Caco-2 (cell line): ENCODE measurements at regions not wholly inside any gene's neighbourhood (a gene's known extent, or its start where the extent isn't known, plus 50 kb on each side); places are given as distances from the start of the nearest gene placed in this dataset.

Experiments
- BruUV-seq: library from RNA; stranded (reverse); fragments of 400-500 nt; replicated peaks from 2 replicates; lab custom pipeline; 2021; lab: Mats Ljungman, UMichigan
- CTCF ChIA-PET: fragments of 300-600 bp; sonication (Branson Sonifier 250); formaldehyde crosslinking; loops from one replicate; lab custom pipeline; 2022; ENCODE audit warnings: antibody characterized with exemption; lab: Charles Lee
- POLR2A ChIA-PET: fragments of 300-600 bp; sonication (Branson Sonifier 250); formaldehyde crosslinking; loops from one replicate; lab custom pipeline; 2022; ENCODE audit warnings: antibody characterized with exemption; lab: Charles Lee
- DNase-seq, 2 experiments: peaks; one replicate each; pipeline versions ENCODE4 v3.0.0 to v3.0.0-alpha.2; 2020 to 2022
- H3K27me3 ChIP-seq: replicated peaks from 2 replicates; pipeline ENCODE4 v1.6.0; 2011; ENCODE audit warnings: low read length; ENCODE audit not compliant: control insufficient read depth, insufficient read depth
- H3K36me3 ChIP-seq: 2 replicates; pipeline ENCODE4 v1.5.1; 2011; ENCODE audit warnings: low read length; ENCODE audit not compliant: control insufficient read depth, insufficient read depth
- H3K4me1 ChIP-seq: fragments of 250-450 bp; sonication (Bioruptor Pico); 2 replicates; pipeline ENCODE4 v1.5.1; 2020; ENCODE audit warnings: mild to moderate bottlenecking
- H3K4me3 ChIP-seq: 2 replicates; pipeline ENCODE4 v1.5.1; 2011; ENCODE audit warnings: low read depth, mild to moderate bottlenecking, control low read depth, low read length
- H3K9me3 ChIP-seq: fragments of 250-450 bp; sonication (Bioruptor Pico); 2 replicates; pipeline ENCODE4 v1.5.1; 2020; ENCODE audit warnings: mild to moderate bottlenecking, moderate library complexity
- H3K27ac Mint-ChIP-seq: one replicate; pipeline ENCODE4 v1.8.0; 2022; ENCODE audit warnings: mixed read lengths; ENCODE audit not compliant: unreplicated experiment
- H3K27me3 Mint-ChIP-seq: one replicate; pipeline ENCODE4 v1.8.0; 2022; ENCODE audit warnings: mixed read lengths; ENCODE audit not compliant: insufficient read depth, unreplicated experiment
- H3K36me3 Mint-ChIP-seq: one replicate; pipeline ENCODE4 v1.8.0; 2022; ENCODE audit warnings: mild to moderate bottlenecking, mixed read lengths; ENCODE audit not compliant: insufficient read depth, unreplicated experiment
- H3K4me1 Mint-ChIP-seq: one replicate; pipeline ENCODE4 v1.8.0; 2022; ENCODE audit warnings: low read depth, mixed read lengths; ENCODE audit not compliant: unreplicated experiment
- H3K4me3 Mint-ChIP-seq: one replicate; pipeline ENCODE4 v1.8.0; 2022; ENCODE audit warnings: mild to moderate bottlenecking, moderate library complexity, mixed read lengths; ENCODE audit not compliant: unreplicated experiment
- H3K9me3 Mint-ChIP-seq: one replicate; pipeline ENCODE4 v1.8.0; 2022; ENCODE audit warnings: mixed read lengths; ENCODE audit not compliant: unreplicated experiment
- CTCF ChIP-seq, 2 experiments: fragments of 200-600 bp in 1 of 2; IDR thresholded peaks; 1 replicate in 1 of 2; 2 replicates in 1 of 2; pipeline versions ENCODE4 v1.5.1 to v1.8.0; 2011 to 2022; ENCODE audit warnings: antibody characterized with exemption in 1 of 2, control low read depth in 1 of 2, inconsistent platforms in 1 of 2, low read depth in 1 of 2, low read length in 1 of 2, mild to moderate bottlenecking in 1 of 2, moderate library complexity in 1 of 2; ENCODE audit not compliant: insufficient read depth in 1 of 2, severe bottlenecking in 1 of 2, unreplicated experiment in 1 of 2
- intact Hi-C: fragments of 100-400 bp; cut with micrococcal nuclease; formaldehyde crosslinking; loops from one replicate; pipeline ENCODE4 v1.10.0; 2022; ENCODE audit not compliant: unreplicated experiment

GRCh38 chr5:14948383-14948782, 76.8 kb upstream of the ANKH start:
- Histone ChIP-seq H3K4me1 (no peaks in the 10 kb centered on the region), H3K36me3 (no peaks in the 10 kb centered on the region), H3K27me3 (no peaks in the 10 kb centered on the region), H3K9me3 (no peaks in the 10 kb centered on the region), H3K4me3 (no peak overlapping the region)
- no peak overlapping the region for H3K4me3 Mint-ChIP-seq
- CTCF ChIA-PET: no interaction called here
- no peak overlapping the region for H3K27ac Mint-ChIP-seq
- H3K4me1 Mint-ChIP-seq: no peaks in the 10 kb centered on the region
- no peaks in the 10 kb centered on the region for H3K9me3 Mint-ChIP-seq
- no peaks in the 10 kb centered on the region for H3K27me3 Mint-ChIP-seq
- no peak for TF ChIP-seq CTCF (IDR thresholded peaks at IDR 0.05; ENCODE audit: insufficient read depth in 1 of 2, low read depth in 1 of 2, low read length in 1 of 2, severe bottlenecking in 1 of 2, unreplicated experiment in 1 of 2)
- intact Hi-C loops: loop anchor here (5.0 kb wide), 1 partner anchor 221 kb away; no protein-coding TSS in a partner anchor
- POLR2A ChIA-PET: no interaction called here
- no TSS peak for BruUV-seq
- no peak for DNase-seq
- H3K36me3 Mint-ChIP-seq: no peaks in the 10 kb centered on the region

DNA sequence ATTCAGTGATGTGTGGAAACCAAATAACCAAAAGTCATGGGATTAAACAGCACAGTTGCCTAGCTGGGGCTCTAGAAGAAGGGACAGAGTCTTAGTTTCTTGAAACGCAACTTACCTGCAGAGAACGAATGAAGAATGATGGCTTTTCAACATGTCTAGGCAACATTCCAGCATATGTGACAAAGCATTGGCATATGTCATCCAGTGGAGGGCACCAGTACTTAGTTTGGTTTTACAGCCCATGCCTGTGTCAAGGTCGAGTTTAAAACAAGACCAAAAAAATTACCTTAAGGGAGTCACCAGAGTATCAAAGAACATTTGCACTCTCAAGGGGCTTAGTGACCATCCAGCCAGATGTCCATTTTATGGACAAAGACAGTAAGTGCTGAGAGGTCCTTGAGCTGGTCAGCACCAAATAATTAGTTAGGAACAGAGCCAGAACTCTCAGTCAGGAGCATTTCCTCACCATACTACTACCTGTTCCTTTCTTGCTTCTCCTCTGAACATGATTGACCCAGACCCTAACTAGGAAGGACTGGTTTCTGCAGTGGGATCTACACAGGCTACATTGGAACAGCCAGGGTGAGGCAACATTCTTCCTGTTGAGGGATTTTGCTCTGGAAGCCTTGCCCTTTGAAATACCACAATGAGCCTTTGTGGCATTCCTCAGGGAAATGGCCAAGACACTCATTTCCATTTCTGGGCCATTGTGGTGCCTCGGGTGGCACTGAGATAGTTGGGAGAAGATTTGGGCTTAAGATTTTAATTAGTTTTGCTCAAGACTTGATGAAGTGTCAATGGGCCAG, 75.4 kb upstream of the ANKH start:
- DNase-seq: peak in 1 of 2 experiments; percentile 43

DNA sequence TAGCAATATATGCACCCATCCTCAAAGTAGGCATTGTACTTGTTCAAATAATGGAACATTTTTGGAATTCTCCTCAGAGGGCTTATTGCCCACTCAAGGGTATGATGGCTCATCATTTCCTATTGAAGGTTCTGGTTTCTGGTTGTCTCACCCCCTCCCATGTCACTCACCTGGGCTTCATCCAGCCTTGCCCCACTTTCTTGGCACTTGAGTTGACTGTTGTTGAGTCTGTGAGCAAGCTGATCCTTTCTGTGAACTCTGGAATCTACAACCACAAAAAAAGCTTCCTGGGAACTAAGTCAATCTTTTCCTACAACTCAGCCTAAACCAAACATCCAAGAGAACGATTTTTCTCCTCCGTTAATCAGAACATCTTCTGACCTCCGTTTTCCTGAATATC, 73.9 kb upstream of the ANKH start:
- CTCF ChIA-PET: no interaction called here

More for the DNA sequence above, 75.4 kb upstream of the ANKH start:
- no peaks in the 10 kb centered on the region for H3K36me3 Mint-ChIP-seq
- no peaks in the 10 kb centered on the region for H3K27me3 Mint-ChIP-seq
- Histone ChIP-seq H3K36me3 (no peaks in the 10 kb centered on the region), H3K9me3 (no peaks in the 10 kb centered on the region), H3K27me3 (no peaks in the 10 kb centered on the region), H3K4me3 (no peak overlapping the region), H3K4me1 (no peaks in the 10 kb centered on the region)
- BruUV-seq: no TSS peak
- H3K9me3 Mint-ChIP-seq: no peaks in the 10 kb centered on the region
- ChIA-PET POLR2A (no interaction called here), CTCF (no interaction called here)
- no peaks in the 10 kb centered on the region for H3K4me1 Mint-ChIP-seq
- peak; percentile 48 to 63 for TF ChIP-seq CTCF (IDR thresholded peaks at IDR 0.05; ENCODE audit: insufficient read depth in 1 of 2, low read depth in 1 of 2, low read length in 1 of 2, severe bottlenecking in 1 of 2, unreplicated experiment in 1 of 2)
- intact Hi-C loops: loop anchor here (1.0 to 5.0 kb wide), 3 partner anchors 56 to 220 kb away; no protein-coding TSS in a partner anchor
- H3K4me3 Mint-ChIP-seq: no peak overlapping the region
- H3K27ac Mint-ChIP-seq: no peak overlapping the region

More for the DNA sequence above, 73.9 kb upstream of the ANKH start:
- no peak overlapping the region for H3K27ac Mint-ChIP-seq
- no peaks in the 10 kb centered on the region for H3K36me3 ChIP-seq
- no peaks in the 10 kb centered on the region for H3K27me3 ChIP-seq
- no peaks in the 10 kb centered on the region for H3K36me3 Mint-ChIP-seq
- H3K4me1 ChIP-seq: no peaks in the 10 kb centered on the region
- H3K4me3 Mint-ChIP-seq: no peak overlapping the region
- POLR2A ChIA-PET: no interaction called here
- no peak for DNase-seq
- TF ChIP-seq CTCF (IDR thresholded peaks at IDR 0.05; ENCODE audit: insufficient read depth in 1 of 2, low read depth in 1 of 2, low read length in 1 of 2, severe bottlenecking in 1 of 2, unreplicated experiment in 1 of 2): no peak
- H3K9me3 Mint-ChIP-seq: no peaks in the 10 kb centered on the region
- H3K4me3 ChIP-seq: no peak overlapping the region
- H3K9me3 ChIP-seq: no peaks in the 10 kb centered on the region
- no peaks in the 10 kb centered on the region for H3K4me1 Mint-ChIP-seq
- intact Hi-C loops: loop anchor here (5.0 kb wide), 1 partner anchor 218 kb away; no protein-coding TSS in a partner anchor
- BruUV-seq: no TSS peak
- H3K27me3 Mint-ChIP-seq: peaks cover 2% of the 10 kb centered on the region
